SU-DHL-6 (cell line): ENCODE measurements at regions not wholly inside any gene's neighbourhood (a gene's known extent, or its start where the extent isn't known, plus 50 kb on each side); places are given as distances from the start of the nearest gene placed in this dataset.

ENCODE experiments used
- H2AFZ ChIP-seq: fragments of 200-600 bp; sonication (generic); 2 replicates; pipeline ENCODE4 v1.6.1; 2014; ENCODE audit warnings: low read depth, mild to moderate bottlenecking, moderate library complexity, mixed read lengths, antibody characterized with exemption, low read length; ENCODE audit not compliant: severe bottlenecking
- H3F3A ChIP-seq: fragments of 200-600 bp; shearing (Covaris generic); 2 replicates; pipeline ENCODE4 v1.6.0; 2016; ENCODE audit warnings: antibody characterized with exemption, mild to moderate bottlenecking; ENCODE audit not compliant: insufficient read depth
- H3K27ac ChIP-seq: fragments of 200-600 bp; sonication (generic); 2 replicates; pipeline ENCODE4 v1.5.1; 2016; ENCODE audit warnings: low read depth, mild to moderate bottlenecking, low read length, moderate library complexity, mixed read lengths
- H3K27me3 ChIP-seq: fragments of 200-600 bp; sonication (generic), shearing (Covaris generic); 2 replicates; pipeline ENCODE4 v1.6.0; 2014; ENCODE audit warnings: mild to moderate bottlenecking, low read length
- H3K36me3 ChIP-seq: fragments of 200-600 bp; sonication (generic); 2 replicates; pipeline ENCODE4 v1.6.1; 2014; ENCODE audit warnings: mild to moderate bottlenecking, low read length, mixed read lengths
- H3K4me2 ChIP-seq: fragments of 300-600, 200-600 bp; shearing (Covaris generic), sonication (generic); 2 replicates; pipeline ENCODE4 v1.6.0; 2014; ENCODE audit warnings: low read length, low read depth, mild to moderate bottlenecking; ENCODE audit not compliant: poor library complexity, severe bottlenecking
- H3K4me3 ChIP-seq: fragments of 200-600 bp; sonication (generic); 2 replicates; pipeline ENCODE4 v1.5.1; 2014; ENCODE audit warnings: antibody characterized with exemption, low read length, mild to moderate bottlenecking, mixed read lengths; ENCODE audit not compliant: insufficient read depth, poor library complexity, severe bottlenecking
- H3K79me2 ChIP-seq: fragments of 200-600 bp; sonication (generic); 2 replicates; pipeline ENCODE4 v1.6.1; 2014; ENCODE audit warnings: mild to moderate bottlenecking, low read length, moderate library complexity; ENCODE audit not compliant: insufficient read depth
- H3K9ac ChIP-seq: fragments of 200-600 bp; sonication (generic); 2 replicates; pipeline ENCODE4 v1.7.0; 2014; ENCODE audit warnings: mild to moderate bottlenecking, low read length
- H3K9me2 ChIP-seq: fragments of 200-600 bp; sonication (generic); replicated peaks from 2 replicates; pipeline ENCODE4 v1.6.1; 2014; ENCODE audit warnings: low read length; ENCODE audit not compliant: insufficient read depth
- H3K9me3 ChIP-seq: fragments of 200-600 bp; sonication (generic); 2 replicates; pipeline ENCODE4 v1.6.1; 2014; ENCODE audit warnings: low read length, mixed read lengths; ENCODE audit not compliant: insufficient read depth
- H4K20me1 ChIP-seq: fragments of 200-600 bp; sonication (generic); 2 replicates; pipeline ENCODE4 v1.6.1; 2014; ENCODE audit warnings: low read depth, mild to moderate bottlenecking, antibody characterized with exemption, low read length, moderate library complexity, mixed read lengths
- CTCF ChIP-seq: fragments of 200-600 bp; sonication (generic); IDR thresholded peaks from one replicate; pipeline ENCODE4 v1.5.1; 2017; ENCODE audit warnings: antibody characterized with exemption, mild to moderate bottlenecking, low read length, moderate library complexity; ENCODE audit not compliant: insufficient read depth, poor library complexity, severe bottlenecking
- EZH2phosphoT487 ChIP-seq: fragments of 200-600 bp; sonication (generic), shearing (Covaris generic); conservative IDR thresholded peaks from 2 replicates; pipeline ENCODE4 v1.6.1; 2018; ENCODE audit warnings: mild to moderate bottlenecking, antibody characterized with exemption, low read length, moderate library complexity, mixed read lengths

- no peaks in the 10 kb centered on the region for H4K20me1 ChIP-seq
- no peaks in the 10 kb centered on the region for H3F3A ChIP-seq
- H3K9ac ChIP-seq, result no peak overlapping the region
- no peak overlapping the region for H3K4me2 ChIP-seq
- H3K36me3 ChIP-seq, result no peaks in the 10 kb centered on the region
- H3K27me3 ChIP-seq, result no peaks in the 10 kb centered on the region
- no peaks in the 10 kb centered on the region for H3K9me2 ChIP-seq
- H3K27ac ChIP-seq, result no peak overlapping the region
- TF ChIP-seq EZH2phosphoT487, result no peak
- TF ChIP-seq CTCF, result no peak
- H3K4me3 ChIP-seq, result no peak overlapping the region
- H3K79me2 ChIP-seq, result no peaks in the 10 kb centered on the region
- H2AFZ ChIP-seq, result no peak overlapping the region
- H3K9me3 ChIP-seq, result no peaks in the 10 kb centered on the region
These were observed 724.9 kb downstream of the DOK5 start for GRCh38 chr20:55200317-55200716.

GRCh38 chr20:55194947-55195346 is 719.6 kb downstream of the DOK5 start:
- no peaks in the 10 kb centered on the region for H3F3A ChIP-seq
- H3K27me3 ChIP-seq, result no peaks in the 10 kb centered on the region
- no peaks in the 10 kb centered on the region for H3K36me3 ChIP-seq

GRCh38 chr20:55186228-55186627 is 710.8 kb downstream of the DOK5 start:
- no peaks in the 10 kb centered on the region; the same call in 1 of the 2 replicates for H3K9me3 ChIP-seq
- H3K4me3 ChIP-seq, result no peak overlapping the region
- H3F3A ChIP-seq, result no peaks in the 10 kb centered on the region
- TF ChIP-seq EZH2phosphoT487 (no peak), CTCF (no peak)
- H3K27ac ChIP-seq, result no peak overlapping the region
- H3K79me2 ChIP-seq, result no peaks in the 10 kb centered on the region
- H3K36me3 ChIP-seq, result no peaks in the 10 kb centered on the region
- H3K4me2 ChIP-seq, result no peak overlapping the region
- no peaks in the 10 kb centered on the region; the same call in 1 of the 2 replicates for H3K9me2 ChIP-seq
- H3K27me3 ChIP-seq, result no peaks in the 10 kb centered on the region
- H3K9ac ChIP-seq, result no peak overlapping the region
- no peak overlapping the region for H2AFZ ChIP-seq
- H4K20me1 ChIP-seq, result no peaks in the 10 kb centered on the region

More at GRCh38 chr20:55194947-55195346, 719.6 kb downstream of the DOK5 start:
- Histone ChIP-seq H3K79me2 (no peaks in the 10 kb centered on the region), H3K9me2 (no peaks in the 10 kb centered on the region), H3K9ac (no peak overlapping the region), H2AFZ (no peak overlapping the region), H4K20me1 (no peaks in the 10 kb centered on the region), H3K4me3 (no peak overlapping the region), H3K9me3 (no peaks in the 10 kb centered on the region), H3K27ac (no peak overlapping the region), H3K4me2 (no peak overlapping the region)
- TF ChIP-seq EZH2phosphoT487, result no peak
- TF ChIP-seq CTCF, result no peak

GRCh38 chr20:55175081-55175480 is 699.7 kb downstream of the DOK5 start:
- H2AFZ ChIP-seq, result no peak overlapping the region
- no peak for TF ChIP-seq EZH2phosphoT487
- no peak for TF ChIP-seq CTCF
- H3K36me3 ChIP-seq, result no peaks in the 10 kb centered on the region
- H3K9me2 ChIP-seq, result no peaks in the 10 kb centered on the region
- H3K27ac ChIP-seq, result no peak overlapping the region
- no peaks in the 10 kb centered on the region for H3K79me2 ChIP-seq
- no peak overlapping the region for H3K9ac ChIP-seq
- H3K4me2 ChIP-seq, result no peak overlapping the region
- no peaks in the 10 kb centered on the region for H3K27me3 ChIP-seq
- no peaks in the 10 kb centered on the region for H3F3A ChIP-seq
- H4K20me1 ChIP-seq, result no peaks in the 10 kb centered on the region
- no peak overlapping the region for H3K4me3 ChIP-seq
- H3K9me3 ChIP-seq, result peaks cover 3% of the 10 kb centered on the region; the same call in 1 of the 2 replicates
